NCI-H82 (cell line): ENCODE measurements at regions not wholly inside any gene's neighbourhood (a gene's known extent, or its start where the extent isn't known, plus 50 kb on each side); places are given as distances from the start of the nearest gene placed in this dataset.

ENCODE experiments used
- DNase-seq: peaks from one replicate; lab custom pipeline; 2025; lab: John Stamatoyannopoulos, UW

GRCh38 chr2:176540995-176541394 lies 271.8 kb downstream of the MTX2 start:
- DNase-seq = no peak

DNA sequence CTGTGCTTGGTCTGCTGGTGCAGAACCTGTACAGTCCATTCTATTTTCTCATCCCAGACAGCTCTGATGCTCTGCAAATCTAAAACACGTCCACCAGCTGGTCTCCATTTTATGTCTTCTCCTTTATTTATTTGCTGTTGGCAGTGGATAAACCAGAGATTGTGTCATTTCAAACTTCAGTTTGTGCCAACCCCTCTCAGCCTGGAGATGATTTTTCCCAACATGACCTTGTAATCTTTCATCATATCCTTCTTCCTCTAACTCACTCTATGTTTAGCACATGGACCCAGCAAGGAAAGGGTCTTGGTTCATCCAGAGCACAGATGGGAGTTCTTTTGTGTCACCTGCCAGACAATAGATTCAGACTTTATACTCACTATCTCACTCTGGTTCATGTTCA lies 273.2 kb downstream of the MTX2 start:
- no peak for DNase-seq

DNA sequence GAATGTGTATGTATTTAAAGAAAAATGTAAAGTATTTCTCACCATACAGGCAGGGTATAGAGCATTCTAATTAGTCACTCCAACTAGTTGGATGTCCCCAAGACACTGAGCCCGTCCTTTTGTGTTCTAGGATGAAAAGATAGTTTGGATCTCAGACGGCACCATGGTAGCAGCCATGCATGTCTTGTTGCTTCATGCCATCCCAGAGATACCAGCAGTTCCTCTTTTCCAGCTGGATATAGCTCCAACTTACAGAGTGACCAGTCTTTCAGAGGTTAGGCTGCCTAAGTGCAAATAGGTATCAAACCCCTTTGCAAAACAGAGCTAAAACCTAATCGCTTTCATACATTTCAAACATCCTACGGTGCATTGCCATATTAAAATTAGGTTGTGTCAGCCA lies 275.3 kb downstream of the MTX2 start:
- DNase-seq = no peak

- DNase-seq = no peak
Observed at GRCh38 chr2:176544991-176545956, 276.0 kb downstream of the MTX2 start.

GRCh38 chr2:176546550-176546949 lies 277.3 kb downstream of the MTX2 start:
- DNase-seq = no peak

GRCh38 chr2:176552501-176553135 lies 283.4 kb downstream of the MTX2 start:
- DNase-seq = no peak

DNA sequence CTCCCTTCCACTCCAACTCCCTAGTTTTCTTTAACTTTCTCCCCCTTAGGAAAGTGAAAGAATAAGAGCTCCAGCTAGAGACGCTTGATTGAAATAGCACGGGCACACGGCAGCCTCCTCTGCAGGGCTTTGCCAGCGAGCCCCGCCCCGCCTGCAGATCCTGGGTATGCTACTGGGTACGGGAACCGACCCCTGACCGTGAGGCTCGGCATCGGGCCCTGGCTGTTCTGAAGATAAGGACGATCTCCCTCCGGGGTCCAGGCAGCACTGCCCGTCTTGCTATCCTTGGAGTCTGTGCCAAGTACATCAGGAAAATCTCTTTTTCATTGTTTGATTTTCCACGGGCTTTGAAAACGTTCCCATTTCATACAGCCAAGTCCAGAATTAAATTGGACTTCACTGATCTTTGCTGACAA lies 284.5 kb downstream of the MTX2 start:
- peak; percentile 8 for DNase-seq

DNA sequence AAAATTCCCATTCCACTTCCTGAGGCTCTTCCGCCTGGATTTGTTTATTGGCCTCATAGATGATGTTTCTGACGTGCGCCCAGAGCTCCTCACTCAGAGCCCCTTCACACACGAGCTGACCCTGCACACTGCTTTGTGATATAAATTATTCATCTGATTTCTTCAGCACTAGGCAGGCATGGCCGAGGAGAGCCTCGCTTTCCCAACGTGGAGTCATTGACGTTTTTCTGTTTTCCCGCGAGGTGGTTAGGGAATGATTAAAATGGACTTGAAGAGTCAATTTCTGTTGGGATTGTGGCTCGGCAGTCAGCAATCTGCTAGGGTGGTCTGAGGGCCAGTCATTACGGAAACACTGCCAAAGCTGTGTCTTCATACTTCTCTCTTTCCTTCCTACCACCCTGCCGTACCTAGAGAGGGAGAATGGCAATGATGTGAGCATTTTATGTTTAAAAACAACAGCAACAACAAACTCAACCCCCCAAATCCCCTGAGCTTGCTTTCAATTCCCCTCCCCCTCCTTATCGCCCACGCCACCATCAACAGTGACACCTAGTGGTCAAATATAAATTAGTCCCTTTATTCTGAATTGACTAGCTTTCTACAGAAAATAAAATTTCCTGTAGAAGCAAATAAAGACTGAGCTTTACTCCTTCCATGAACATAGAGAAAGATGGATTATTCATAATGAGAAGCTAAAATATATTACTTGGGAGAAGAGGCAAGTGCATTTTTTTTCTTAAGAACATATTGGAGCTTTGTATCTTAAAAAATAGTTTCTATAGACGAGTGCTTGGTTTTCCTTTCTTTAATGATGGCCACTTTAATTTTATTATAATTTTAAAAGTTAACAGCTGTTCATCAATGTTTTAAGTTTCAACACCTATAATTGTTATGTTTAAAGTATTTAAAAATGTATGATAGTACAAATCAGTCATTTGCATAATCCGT lies 285.1 kb downstream of the MTX2 start:
- peak; percentile 84 for DNase-seq

DNA sequence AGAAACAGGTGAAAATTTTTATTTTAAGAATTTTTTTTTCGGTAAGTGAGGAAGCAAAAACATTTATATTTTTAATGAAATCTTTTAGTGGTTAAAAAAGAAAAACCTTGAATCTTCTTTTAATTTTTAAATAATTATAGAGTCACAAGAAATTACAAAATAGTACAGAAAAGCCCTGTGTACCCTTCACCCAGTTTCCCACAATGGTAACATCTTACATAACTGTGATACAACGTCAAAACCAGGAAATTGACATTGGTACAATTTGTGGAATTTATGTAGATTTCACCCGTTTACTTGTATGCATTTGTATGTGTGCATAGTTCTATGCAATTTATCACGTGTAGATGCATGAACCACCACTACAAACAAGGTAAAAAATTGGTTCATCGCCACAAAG lies 285.9 kb downstream of the MTX2 start:
- DNase-seq = no peak

- no peak for DNase-seq
Observed at GRCh38 chr2:176555781-176556180, 286.5 kb downstream of the MTX2 start.

DNA sequence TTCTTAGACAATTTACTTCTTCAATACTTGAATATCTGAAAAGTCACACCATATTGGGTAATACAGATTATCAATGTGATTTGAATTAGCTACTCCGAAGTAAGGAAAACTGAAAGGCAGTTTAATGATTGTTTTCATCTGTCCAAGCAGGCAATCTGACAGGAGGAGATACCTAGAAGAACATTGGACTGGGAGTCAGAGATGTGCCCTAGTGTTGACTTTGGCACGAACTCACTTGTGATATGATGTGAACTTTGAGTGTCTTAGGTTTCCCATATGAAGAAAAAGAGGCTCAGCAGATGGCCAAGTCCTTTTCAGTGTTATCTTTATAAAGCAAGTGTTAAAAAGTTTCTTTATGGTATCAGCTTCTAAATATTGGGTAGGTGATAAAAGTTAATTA lies 287.1 kb downstream of the MTX2 start:
- DNase-seq = no peak

- DNase-seq = no peak
Observed at GRCh38 chr2:176557821-176558220, 288.6 kb downstream of the MTX2 start.

DNA sequence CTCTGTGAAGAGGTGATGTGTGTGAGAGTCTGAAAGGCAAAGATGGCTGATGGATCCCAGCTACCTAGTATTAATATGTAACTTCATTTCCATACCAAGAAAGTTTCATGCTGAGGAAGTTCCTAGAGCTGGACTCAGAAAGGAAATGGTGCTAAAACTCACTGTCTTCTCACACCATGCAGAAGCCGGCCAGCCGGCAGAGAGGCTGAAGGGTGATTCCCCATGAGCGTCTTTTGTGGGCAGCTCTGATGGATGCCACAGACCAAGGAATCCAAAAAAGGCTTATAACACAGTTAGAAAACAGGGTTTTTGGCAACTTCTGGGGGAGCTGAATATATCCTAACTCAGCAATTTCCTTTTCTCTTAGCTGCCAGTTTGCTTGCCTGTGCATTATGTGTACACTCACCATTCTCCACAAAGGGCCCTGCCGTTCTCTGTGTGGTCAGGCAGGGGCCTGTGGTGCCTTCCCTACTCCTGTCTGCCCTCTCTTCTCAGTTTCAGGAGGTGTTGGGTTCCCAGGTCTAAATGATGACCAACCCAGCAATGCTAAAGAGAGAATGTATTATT lies 289.4 kb downstream of the MTX2 start:
- no peak for DNase-seq

DNA sequence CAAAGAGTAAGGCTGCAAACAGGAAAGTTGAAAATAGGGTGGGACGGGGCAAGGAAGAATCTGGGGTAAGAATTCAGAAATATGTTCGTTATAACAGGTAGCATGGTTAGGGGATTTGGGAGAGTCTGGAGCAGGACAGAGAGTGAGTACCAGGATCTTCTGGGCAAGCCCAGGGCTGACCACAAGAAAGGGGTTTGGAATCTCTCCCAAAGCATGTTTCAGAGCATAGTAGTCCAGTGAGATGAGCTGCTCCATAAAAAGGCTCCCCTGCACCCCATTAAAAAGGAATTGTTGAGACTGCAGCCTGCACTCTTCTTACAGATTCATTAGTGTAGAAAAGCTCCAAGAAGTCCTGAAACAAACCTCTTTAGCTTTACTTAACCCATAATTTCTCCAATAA lies 291.1 kb downstream of the MTX2 start:
- DNase-seq = no peak

- no peak for DNase-seq
Observed at GRCh38 chr2:176561706-176562105, 292.5 kb downstream of the MTX2 start.

GRCh38 chr2:176562359-176563078 lies 293.3 kb downstream of the MTX2 start:
- DNase-seq = no peak

DNA sequence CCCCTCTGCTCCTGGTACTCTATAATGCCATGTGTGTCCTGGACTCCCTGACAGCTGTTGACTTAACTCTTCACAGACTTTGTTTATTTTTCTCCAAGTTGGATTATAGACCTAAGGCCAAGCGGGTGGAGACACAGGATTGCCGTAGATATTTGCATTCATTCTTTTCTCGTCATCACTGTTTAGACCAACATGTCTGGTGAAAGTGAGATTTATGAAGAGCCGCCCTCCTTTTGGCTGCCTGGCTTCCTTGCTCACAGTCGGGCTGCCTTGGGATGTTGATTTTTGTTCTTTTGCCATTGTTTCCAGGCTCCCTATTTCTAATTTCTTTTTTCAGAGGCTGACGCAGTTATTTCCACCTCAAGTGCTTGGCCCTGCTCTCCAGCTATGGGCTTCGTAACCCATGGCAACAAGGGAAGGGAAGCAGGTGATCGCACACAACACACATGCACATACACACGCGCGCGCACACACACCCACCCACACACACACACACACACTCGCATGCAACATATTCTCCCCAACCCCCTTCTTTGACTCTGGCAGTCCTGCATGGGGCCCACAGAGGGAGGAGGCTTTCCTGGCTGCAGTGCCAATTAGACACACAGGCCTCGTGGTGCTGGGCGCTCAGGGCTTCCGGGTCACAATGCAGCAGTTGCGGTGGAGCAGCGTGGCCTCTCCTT lies 296.5 kb downstream of the MTX2 start:
- peak; percentile 69 for DNase-seq

DNA sequence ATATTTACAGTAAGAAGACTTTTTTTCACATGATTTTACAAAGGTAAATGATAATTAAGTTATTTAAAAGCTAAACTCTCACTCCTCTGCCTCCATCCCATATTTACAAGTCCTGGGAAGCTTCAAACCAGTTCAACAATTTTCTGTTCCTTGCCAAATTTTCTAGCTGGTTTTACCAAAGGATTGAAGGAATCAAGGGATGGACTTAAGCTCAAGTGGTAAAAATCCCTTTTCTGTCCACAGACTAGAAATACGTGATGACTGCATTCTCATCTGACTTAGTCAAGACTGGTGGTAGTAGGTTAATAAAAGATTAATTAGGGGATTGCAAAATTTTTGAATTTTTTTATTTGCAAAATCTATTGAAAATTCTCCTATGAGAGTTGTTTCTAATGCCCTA lies 297.3 kb downstream of the MTX2 start:
- no peak for DNase-seq

DNA sequence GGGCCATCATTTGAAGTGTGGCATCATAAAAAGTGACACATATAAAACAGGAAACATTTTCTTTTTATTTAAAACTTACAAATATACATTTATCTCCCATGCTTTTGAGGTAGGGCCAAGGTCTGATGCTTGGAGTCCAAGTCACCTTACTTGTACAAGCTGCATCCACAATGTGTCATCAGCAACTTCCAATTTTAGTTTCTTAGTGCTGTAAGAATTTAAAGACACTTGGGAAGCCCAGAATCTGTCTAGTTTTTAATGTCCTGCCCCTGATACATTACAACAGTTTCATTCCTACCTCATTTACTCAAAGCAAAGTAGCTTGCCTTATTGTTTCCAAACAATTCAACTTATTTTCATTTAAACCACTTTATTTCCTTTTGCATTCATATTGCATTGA lies 297.7 kb downstream of the MTX2 start:
- DNase-seq = no peak

GRCh38 chr2:176567361-176567760 lies 298.1 kb downstream of the MTX2 start:
- DNase-seq = no peak

DNA sequence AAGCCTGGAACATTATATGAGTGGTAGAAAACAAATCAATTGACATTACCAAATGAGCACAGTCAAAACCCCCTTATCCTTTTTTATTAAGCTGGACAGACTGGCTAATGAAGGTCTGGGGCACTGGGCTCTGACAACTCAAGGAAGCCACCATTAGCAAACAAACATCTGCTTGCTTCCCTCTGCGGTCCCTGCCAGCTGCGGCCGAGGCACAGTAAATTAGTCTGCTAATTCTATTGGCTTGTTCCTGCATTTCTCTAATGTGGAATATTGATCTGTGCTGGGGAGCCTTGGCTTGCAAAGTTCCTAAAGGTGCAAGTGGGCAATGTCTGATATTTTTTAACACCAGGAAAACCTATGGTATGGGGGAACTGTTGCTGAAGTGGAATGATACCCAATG lies 300.3 kb downstream of the MTX2 start:
- DNase-seq = no peak
